Testis (tissue), 2 donors: ENCODE measurements at regions not wholly inside any gene's neighbourhood (a gene's known extent, or its start where the extent isn't known, plus 50 kb on each side); places are given as distances from the start of the nearest gene placed in this dataset.

Experiments
- DNase-seq: peaks from one replicate; pipeline ENCODE4 v3.0.0-alpha.2; 2019
- H3K27ac ChIP-seq, 2 donors: fragments of 200-600 bp; sonication (generic); one replicate each; pipeline ENCODE4 v1.5.1; 2019
- H3K27me3 ChIP-seq: fragments of 200-600 bp; sonication (generic); one replicate; pipeline ENCODE4 v1.5.1; 2019
- H3K36me3 ChIP-seq: fragments of 200-600 bp; sonication (generic); one replicate; pipeline ENCODE4 v1.5.1; 2017; ENCODE audit warnings: low read depth; ENCODE audit errors: missing control alignments
- H3K4me1 ChIP-seq: fragments of 200-600 bp; sonication (generic); one replicate; pipeline ENCODE4 v1.5.1; 2019
- H3K4me3 ChIP-seq, 2 donors: fragments of 200-600 bp; sonication (generic); one replicate each; pipeline ENCODE4 v1.5.1; 2017 to 2019
- H3K9me3 ChIP-seq: fragments of 200-600 bp; sonication (generic); one replicate; pipeline ENCODE4 v1.5.1; 2017
- POLR2A ChIP-seq: fragments of 450-650 bp; IDR thresholded peaks from one replicate; pipeline ENCODE4 v1.6.1; 2017; ENCODE audit warnings: antibody characterized with exemption, mild to moderate bottlenecking, moderate library complexity
- WGBS, 2 donors: methylation state at CpG; one replicate each; pipeline ENCODE4 v1.1.5; 2018; 5-methylcytosine and 5-hydroxymethylcytosine counted together
- intact Hi-C: fragments of 100-400 bp; cut with DNase I; formaldehyde crosslinking; loops from one replicate; pipeline ENCODE4 v1.15.1; 2023; ENCODE audit warnings: low total_unique reads
- TF ChIP-seq, protein P1 (sequence below), 3 experiments: fragments of 450-650 bp in 2 of 3; fragments of 200-600 bp in 1 of 3; sonication (generic) in 1 of 3; IDR thresholded peaks; one replicate each; pipeline ENCODE4 v1.5.1; 2016 to 2019; ENCODE audit warnings: antibody characterized with exemption in 3 of 3, mild to moderate bottlenecking in 2 of 3, moderate library complexity in 1 of 3

DNA sequence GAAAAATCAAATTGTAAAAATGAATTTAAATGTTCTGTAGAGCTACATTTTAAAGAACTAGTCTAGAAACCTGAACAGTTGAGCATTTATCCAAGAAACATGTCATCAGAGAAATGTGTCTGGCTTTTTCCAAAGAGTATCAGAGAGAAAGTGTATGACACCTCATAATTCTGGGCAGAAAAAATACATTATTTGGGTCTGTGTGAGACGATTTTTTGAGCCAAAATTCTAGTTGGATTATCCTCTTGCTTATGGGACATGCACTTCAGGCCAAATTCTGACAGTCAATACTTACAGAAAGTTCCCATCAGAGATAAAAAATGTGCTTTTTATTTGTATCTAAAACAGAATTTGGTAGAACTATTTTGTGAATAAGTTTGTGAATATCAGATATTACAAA is 1242.7 kb downstream of the EPHA7 start:
- TF ChIP-seq POLR2A: no peak
- DNase-seq: no peak
- Histone ChIP-seq H3K36me3 (no peaks in the 10 kb centered on the region), H3K9me3 (no peaks in the 10 kb centered on the region), H3K27ac (no peak overlapping the region), H3K4me1 (no peaks in the 10 kb centered on the region), H3K4me3 (no peak overlapping the region), H3K27me3 (no peaks in the 10 kb centered on the region)
- intact Hi-C loops: no loop called here
- WGBS, 2 donors: 50 to 51% methylated on average over 1 of the region's 1 CpG

DNA sequence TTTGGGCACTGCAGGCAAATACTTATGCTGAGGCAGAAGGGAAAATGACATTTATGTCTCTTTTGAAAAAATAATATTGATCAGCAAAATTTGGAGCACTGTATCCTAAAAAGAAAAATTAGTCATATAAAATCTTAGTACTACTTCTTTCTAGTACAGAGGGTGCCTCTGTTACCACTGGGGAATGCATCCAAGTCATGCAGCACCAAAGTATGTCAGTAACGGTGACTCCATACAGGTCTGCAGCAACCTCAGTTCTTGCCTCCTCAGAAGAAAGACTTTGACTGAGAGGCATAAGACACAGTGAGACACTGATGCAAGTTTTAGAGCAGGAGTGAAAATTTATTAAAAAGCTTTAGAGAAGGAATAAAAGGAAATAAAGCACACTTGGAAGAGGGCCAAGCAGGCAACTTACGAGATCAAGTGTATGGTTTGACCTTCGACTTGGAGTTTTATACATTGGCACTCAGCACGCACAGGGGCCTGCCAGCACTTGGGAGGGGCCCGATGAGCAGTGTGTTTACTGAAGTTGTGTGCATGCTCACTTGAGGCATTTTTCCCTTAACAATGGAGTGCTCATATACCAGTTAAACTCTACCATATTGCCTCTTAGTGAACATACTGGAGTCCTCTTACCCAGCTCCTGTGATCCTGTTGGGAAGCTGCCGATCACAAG is 1244.8 kb downstream of the EPHA7 start:
- no peak for TF ChIP-seq POLR2A
- TF ChIP-seq, protein P1, sequence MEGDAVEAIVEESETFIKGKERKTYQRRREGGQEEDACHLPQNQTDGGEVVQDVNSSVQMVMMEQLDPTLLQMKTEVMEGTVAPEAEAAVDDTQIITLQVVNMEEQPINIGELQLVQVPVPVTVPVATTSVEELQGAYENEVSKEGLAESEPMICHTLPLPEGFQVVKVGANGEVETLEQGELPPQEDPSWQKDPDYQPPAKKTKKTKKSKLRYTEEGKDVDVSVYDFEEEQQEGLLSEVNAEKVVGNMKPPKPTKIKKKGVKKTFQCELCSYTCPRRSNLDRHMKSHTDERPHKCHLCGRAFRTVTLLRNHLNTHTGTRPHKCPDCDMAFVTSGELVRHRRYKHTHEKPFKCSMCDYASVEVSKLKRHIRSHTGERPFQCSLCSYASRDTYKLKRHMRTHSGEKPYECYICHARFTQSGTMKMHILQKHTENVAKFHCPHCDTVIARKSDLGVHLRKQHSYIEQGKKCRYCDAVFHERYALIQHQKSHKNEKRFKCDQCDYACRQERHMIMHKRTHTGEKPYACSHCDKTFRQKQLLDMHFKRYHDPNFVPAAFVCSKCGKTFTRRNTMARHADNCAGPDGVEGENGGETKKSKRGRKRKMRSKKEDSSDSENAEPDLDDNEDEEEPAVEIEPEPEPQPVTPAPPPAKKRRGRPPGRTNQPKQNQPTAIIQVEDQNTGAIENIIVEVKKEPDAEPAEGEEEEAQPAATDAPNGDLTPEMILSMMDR (IDR thresholded peaks at IDR 0.05): no peak
- H3K27me3 ChIP-seq: no peaks in the 10 kb centered on the region
- no peak overlapping the region for H3K27ac ChIP-seq
- intact Hi-C loops: no loop called here
- 70 to 85% methylated on average over 6 of the region's 6 CpGs for WGBS, 2 donors
- H3K4me1 ChIP-seq: no peaks in the 10 kb centered on the region
- H3K36me3 ChIP-seq: no peaks in the 10 kb centered on the region
- no peak overlapping the region for H3K4me3 ChIP-seq
- no peaks in the 10 kb centered on the region for H3K9me3 ChIP-seq
- no peak for DNase-seq

DNA sequence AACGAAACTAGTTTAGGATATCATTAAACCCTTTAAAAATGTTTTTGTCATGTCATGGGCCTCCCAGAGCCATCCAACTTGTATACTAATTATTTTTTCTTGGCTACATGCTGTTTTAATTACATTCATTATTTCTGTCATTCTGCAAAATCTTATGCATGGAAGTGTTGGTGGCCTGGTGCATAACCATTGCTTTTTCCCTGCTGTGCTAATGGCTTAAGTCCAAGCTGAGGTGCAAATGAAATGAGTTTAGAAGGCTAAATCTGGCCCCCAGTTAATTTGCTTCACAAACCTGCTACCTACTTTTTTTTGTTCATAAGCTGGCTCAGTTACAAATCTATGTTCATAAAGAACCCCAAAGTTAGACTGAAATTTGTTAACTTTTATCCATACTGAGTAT is 1249.9 kb downstream of the EPHA7 start:
- no peaks in the 10 kb centered on the region for H3K9me3 ChIP-seq
- DNase-seq: no peak
- H3K36me3 ChIP-seq: no peaks in the 10 kb centered on the region
- H3K27ac ChIP-seq: no peak overlapping the region
- WGBS, 2 donors: 81 to 96% methylated on average over 1 of the region's 1 CpG
- no peaks in the 10 kb centered on the region for H3K4me1 ChIP-seq
- intact Hi-C loops: no loop called here
- no peak overlapping the region for H3K4me3 ChIP-seq
- TF ChIP-seq POLR2A: no peak
- TF ChIP-seq, protein P1 (IDR thresholded peaks at IDR 0.05): no peak
- H3K27me3 ChIP-seq: no peaks in the 10 kb centered on the region

DNA sequence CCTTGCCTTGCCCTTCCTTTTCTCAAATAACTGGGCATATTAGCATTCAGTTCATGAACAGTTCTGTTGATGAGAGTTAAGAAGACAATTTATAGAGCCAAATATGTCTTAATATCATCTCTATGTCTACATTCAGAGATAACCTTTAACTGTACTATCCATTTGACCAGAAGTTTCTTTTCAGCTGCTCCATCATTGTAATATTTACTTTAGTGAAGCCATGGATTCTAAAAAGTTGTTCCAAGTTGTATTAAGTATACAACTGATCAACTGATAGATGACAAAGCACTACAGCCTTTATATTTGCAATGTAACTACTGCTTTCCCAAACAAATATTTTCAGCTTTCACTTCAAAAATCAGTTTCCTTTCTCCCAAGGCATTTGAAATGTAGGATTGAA is 1252.7 kb downstream of the EPHA7 start:
- DNase-seq: no peak
- Histone ChIP-seq H3K4me1 (no peaks in the 10 kb centered on the region), H3K27me3 (no peaks in the 10 kb centered on the region), H3K36me3 (no peaks in the 10 kb centered on the region), H3K4me3 (no peak overlapping the region), H3K27ac (no peak overlapping the region), H3K9me3 (no peaks in the 10 kb centered on the region)
- TF ChIP-seq, protein P1 (IDR thresholded peaks at IDR 0.05): no peak
- TF ChIP-seq POLR2A: no peak
- intact Hi-C loops: no loop called here

DNA sequence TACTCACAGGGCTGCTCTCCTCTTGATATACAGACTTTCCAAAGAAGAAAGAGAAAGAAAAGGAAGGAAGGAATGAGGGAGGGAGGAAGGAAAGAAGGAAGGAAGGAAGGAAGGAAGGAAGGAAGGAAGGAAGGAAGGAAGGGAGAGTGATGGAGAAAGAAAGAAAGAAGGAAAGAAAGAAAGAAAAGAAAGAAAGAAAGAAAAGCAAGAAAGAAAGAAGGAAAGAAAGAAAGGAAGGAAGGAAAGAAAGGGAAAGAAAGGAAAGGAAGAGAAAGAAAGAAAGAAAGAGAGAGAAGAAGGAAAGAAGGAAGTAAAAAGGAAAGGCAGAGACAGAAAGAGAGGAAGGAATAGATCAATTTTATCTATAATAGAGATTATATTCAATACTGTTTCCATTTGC is 1257.4 kb downstream of the EPHA7 start:
- Histone ChIP-seq H3K4me1 (no peaks in the 10 kb centered on the region), H3K4me3 (no peak overlapping the region), H3K9me3 (no peaks in the 10 kb centered on the region), H3K27me3 (no peaks in the 10 kb centered on the region), H3K27ac (no peak overlapping the region), H3K36me3 (no peaks in the 10 kb centered on the region)
- no peak for DNase-seq
- intact Hi-C loops: no loop called here
- no peak for TF ChIP-seq POLR2A
- TF ChIP-seq, protein P1 (IDR thresholded peaks at IDR 0.05): no peak
